ENCODE measurements at regions not wholly inside any gene's neighbourhood (a gene's known extent, or its start where the extent isn't known, plus 50 kb on each side); places are given as distances from the start of the nearest gene placed in this dataset.

DNA sequence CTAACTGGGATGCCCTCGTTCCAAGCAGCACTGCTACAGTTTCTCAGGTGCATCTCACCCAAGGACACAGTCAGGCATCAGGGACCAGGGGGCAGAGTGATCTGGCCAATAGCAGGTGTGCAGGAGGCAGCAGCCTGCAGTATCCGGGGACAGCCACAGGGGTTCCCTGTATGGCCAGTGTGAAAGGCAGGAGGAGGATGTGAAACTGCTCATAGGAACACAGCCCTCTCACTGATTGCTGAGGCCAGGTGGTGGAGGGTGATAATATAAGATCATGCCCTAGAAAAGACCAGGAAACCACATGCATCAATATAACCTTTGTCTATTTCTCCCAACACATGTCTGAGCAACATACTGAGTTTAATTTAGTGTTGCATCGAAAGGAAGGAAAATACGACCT lies 112.7 kb upstream of the TACR1 start:
- intact Hi-C loops (cut with DNase I; ENCODE audit: low total_unique reads) = no loop called here

DNA sequence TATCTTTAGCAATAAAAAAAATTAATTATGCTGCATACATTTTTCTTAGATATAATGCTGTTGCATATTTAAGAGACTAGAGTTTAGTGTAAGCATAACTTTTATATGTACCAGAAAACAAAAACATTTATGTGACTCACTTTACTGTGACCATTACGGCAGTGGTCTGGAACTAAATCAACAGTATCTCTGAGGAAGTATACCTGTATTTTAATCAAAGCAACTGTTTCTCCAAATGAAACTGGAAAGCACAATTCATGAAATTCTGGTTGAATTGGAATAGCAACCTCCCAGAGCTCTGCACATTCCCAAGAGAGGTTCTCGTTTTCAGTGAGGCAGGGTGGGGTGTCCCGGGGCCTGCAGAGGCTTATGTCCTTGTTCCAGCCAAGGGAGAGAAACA lies 112.2 kb upstream of the TACR1 start:
- Histone ChIP-seq H3K27ac (no peak overlapping the region), H3K27me3 (no peaks in the 10 kb centered on the region), H3K4me1 (no peaks in the 10 kb centered on the region), H3K4me3 (no peak overlapping the region), H3K9me3 (peaks cover 0 to 3% of the 10 kb centered on the region in 2 donors), H3K36me3 (no peaks in the 10 kb centered on the region)
- intact Hi-C loops (cut with DNase I; ENCODE audit: low total_unique reads) = no loop called here
- DNase-seq (ENCODE audit: low spot score in 2 of 2) = no peak
- TF ChIP-seq, protein P1, sequence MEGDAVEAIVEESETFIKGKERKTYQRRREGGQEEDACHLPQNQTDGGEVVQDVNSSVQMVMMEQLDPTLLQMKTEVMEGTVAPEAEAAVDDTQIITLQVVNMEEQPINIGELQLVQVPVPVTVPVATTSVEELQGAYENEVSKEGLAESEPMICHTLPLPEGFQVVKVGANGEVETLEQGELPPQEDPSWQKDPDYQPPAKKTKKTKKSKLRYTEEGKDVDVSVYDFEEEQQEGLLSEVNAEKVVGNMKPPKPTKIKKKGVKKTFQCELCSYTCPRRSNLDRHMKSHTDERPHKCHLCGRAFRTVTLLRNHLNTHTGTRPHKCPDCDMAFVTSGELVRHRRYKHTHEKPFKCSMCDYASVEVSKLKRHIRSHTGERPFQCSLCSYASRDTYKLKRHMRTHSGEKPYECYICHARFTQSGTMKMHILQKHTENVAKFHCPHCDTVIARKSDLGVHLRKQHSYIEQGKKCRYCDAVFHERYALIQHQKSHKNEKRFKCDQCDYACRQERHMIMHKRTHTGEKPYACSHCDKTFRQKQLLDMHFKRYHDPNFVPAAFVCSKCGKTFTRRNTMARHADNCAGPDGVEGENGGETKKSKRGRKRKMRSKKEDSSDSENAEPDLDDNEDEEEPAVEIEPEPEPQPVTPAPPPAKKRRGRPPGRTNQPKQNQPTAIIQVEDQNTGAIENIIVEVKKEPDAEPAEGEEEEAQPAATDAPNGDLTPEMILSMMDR (IDR thresholded peaks at IDR 0.05) = no peak
- TF ChIP-seq POLR2AphosphoS5 (IDR thresholded peaks at IDR 0.05) (no peak), POLR2A (IDR thresholded peaks at IDR 0.05) (no peak)

More for the DNA sequence above, 112.7 kb upstream of the TACR1 start:
- H3K27me3 ChIP-seq = no peaks in the 10 kb centered on the region
- DNase-seq (ENCODE audit: low spot score in 2 of 2) = no peak
- no peak overlapping the region for H3K27ac ChIP-seq
- H3K4me1 ChIP-seq = no peaks in the 10 kb centered on the region
- TF ChIP-seq POLR2A (IDR thresholded peaks at IDR 0.05) (no peak), POLR2AphosphoS5 (IDR thresholded peaks at IDR 0.05) (no peak)
- TF ChIP-seq, protein P1 (IDR thresholded peaks at IDR 0.05) = no peak
- H3K9me3 ChIP-seq = peaks cover 0 to 3% of the 10 kb centered on the region in 2 donors
- H3K36me3 ChIP-seq = no peaks in the 10 kb centered on the region
- no peak overlapping the region for H3K4me3 ChIP-seq

DNA sequence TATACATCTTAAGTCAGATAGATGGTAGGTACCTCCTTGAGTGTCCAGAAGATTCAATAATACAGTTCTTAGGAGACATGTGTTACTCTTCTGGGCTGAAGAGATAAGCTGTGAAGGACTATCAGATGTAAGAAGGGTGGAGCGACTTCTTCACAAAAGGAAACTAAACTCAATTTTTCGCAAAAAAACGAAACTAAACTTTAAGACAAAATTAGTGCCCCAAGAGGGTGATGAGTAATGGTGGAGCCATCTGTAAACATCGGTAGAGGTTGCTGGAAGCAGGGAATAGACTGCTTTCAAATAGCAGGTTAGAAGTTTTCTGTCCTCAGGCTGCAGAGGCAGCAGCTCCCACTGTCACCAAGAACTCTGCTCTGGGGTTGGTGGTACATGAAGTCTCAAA lies 111.6 kb upstream of the TACR1 start:
- H3K27me3 ChIP-seq = no peaks in the 10 kb centered on the region
- H3K9me3 ChIP-seq = peaks cover 0 to 3% of the 10 kb centered on the region in 2 donors
- no peak for TF ChIP-seq POLR2AphosphoS5 (IDR thresholded peaks at IDR 0.05)
- TF ChIP-seq, protein P1 (IDR thresholded peaks at IDR 0.05) = no peak
- H3K4me3 ChIP-seq = no peak overlapping the region
- H3K36me3 ChIP-seq = no peaks in the 10 kb centered on the region
- no peaks in the 10 kb centered on the region for H3K4me1 ChIP-seq
- intact Hi-C loops (cut with DNase I; ENCODE audit: low total_unique reads) = no loop called here
- H3K27ac ChIP-seq = no peak overlapping the region
- DNase-seq (ENCODE audit: low spot score in 2 of 2) = no peak

DNA sequence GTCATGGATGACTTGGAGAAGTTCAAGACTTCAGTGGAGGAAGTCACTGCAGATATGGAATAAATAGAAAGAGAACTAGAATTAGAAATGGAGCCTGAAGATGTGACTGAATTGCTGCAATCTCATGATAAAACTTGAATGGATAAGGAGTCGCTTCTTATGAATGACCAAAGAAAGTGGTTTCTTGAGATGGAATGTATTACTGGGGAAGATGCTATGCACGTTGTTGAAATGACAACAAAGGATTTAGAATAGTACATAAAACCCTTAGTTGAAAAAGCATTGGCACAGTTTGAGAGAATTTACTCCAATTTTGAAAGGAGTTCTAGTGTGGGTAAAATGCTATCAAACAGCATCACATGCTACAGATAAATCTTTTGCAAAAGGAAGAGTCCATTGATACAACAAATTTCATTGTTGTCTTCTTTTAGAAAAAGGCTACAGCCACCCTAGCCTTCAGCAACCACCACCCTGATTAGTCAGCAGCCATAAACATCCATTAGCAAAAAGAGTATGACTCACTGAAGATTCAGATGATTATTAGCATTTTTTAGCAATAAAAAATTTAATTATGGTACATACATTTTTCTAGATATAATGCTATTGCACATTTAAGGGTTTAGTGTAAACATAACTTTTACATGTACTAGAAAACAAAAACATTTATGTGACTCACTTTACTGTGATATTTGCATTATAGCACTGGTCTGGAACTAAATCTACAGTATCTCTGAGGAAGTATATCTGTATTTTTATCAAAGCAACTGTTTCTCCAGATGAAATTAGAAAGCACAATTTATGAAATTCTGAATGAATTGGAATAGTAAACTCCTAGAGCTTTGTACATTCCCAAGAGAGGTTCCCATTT lies 110.5 kb upstream of the TACR1 start:
- no peak for DNase-seq (ENCODE audit: low spot score in 2 of 2)
- Histone ChIP-seq H3K36me3 (no peaks in the 10 kb centered on the region), H3K9me3 (peaks cover 0 to 3% of the 10 kb centered on the region in 2 donors), H3K27ac (no peak overlapping the region), H3K4me1 (no peaks in the 10 kb centered on the region), H3K27me3 (no peaks in the 10 kb centered on the region), H3K4me3 (no peak overlapping the region)
- no peak for TF ChIP-seq POLR2AphosphoS5 (IDR thresholded peaks at IDR 0.05)
- TF ChIP-seq POLR2A (IDR thresholded peaks at IDR 0.05) = no peak
- TF ChIP-seq, protein P1 (IDR thresholded peaks at IDR 0.05) = no peak
- intact Hi-C loops (cut with DNase I; ENCODE audit: low total_unique reads) = no loop called here

DNA sequence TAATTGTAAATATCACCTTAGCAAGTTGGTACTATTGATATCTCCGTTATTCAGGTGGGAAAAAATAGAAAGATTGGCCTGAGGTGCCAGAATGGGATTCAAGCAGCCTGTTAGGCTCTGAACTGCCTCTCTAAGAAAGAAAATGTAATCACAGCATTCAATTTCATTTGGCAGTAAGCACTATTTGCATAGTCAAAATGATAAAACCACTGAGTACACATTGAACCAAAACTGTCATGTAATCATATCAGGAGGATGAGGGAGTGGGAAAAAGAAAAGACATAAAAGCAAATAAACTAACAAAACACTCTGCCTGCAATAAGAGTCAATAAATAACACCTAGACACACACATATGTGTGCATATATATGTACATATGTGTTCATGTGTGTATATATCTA lies 103.9 kb upstream of the TACR1 start:
- Histone ChIP-seq H3K9me3 (no peaks in the 10 kb centered on the region), H3K27ac (no peak overlapping the region), H3K4me3 (no peak overlapping the region), H3K4me1 (no peaks in the 10 kb centered on the region), H3K27me3 (no peaks in the 10 kb centered on the region), H3K36me3 (no peaks in the 10 kb centered on the region)
- intact Hi-C loops (cut with DNase I; ENCODE audit: low total_unique reads) = no loop called here
- no peak for TF ChIP-seq POLR2AphosphoS5 (IDR thresholded peaks at IDR 0.05)
- no peak for TF ChIP-seq POLR2A (IDR thresholded peaks at IDR 0.05)
- TF ChIP-seq, protein P1 (IDR thresholded peaks at IDR 0.05) = no peak
- DNase-seq (ENCODE audit: low spot score in 2 of 2) = no peak

All from breast epithelium (tissue), 4 donors.